ENCODE measurements at regions not wholly inside any gene's neighbourhood (a gene's known extent, or its start where the extent isn't known, plus 50 kb on each side); places are given as distances from the start of the nearest gene placed in this dataset.

GRCh38 chr3:127110982-127111693 lies 81.8 kb upstream of the PRR23E start:
- TF ChIP-seq CTCF (conservative IDR thresholded peaks at IDR 0.05 in 1 of 2, IDR thresholded peaks at IDR 0.05 in 1 of 2; ENCODE audit: low read depth in 1 of 2, low read length in 2 of 2): no peak
- TF ChIP-seq EZH2 (IDR thresholded peaks at IDR 0.05; ENCODE audit: low read length, missing control alignments): no peak

All from fibroblast of lung (primary cell).